ENCODE measurements at regions not wholly inside any gene's neighbourhood (a gene's known extent, or its start where the extent isn't known, plus 50 kb on each side); places are given as distances from the start of the nearest gene placed in this dataset.

- peaks cover 8% of the 10 kb centered on the region for H3K4me1 ChIP-seq (ENCODE audit: low read depth, poor library complexity, severe bottlenecking)
- H4K20me1 ChIP-seq (ENCODE audit: insufficient read depth): no peaks in the 10 kb centered on the region
- no peaks in the 10 kb centered on the region for H3K36me3 ChIP-seq (ENCODE audit: insufficient read depth)
- H2AFZ ChIP-seq (ENCODE audit: low read depth): no peak overlapping the region
- no peak for TF ChIP-seq CTCF (conservative IDR thresholded peaks at IDR 0.05; ENCODE audit: low read depth, low read length)
- H3K9ac ChIP-seq: no peak overlapping the region
- no peak overlapping the region for H3K27ac ChIP-seq
- H3K4me2 ChIP-seq: no peak overlapping the region
- no peaks in the 10 kb centered on the region for H3K27me3 ChIP-seq (ENCODE audit: insufficient read depth, low read depth)
- H3K79me2 ChIP-seq (ENCODE audit: insufficient read depth, low read depth): no peaks in the 10 kb centered on the region
- H3K4me3 ChIP-seq (IDR thresholded peaks at IDR 0.05; ENCODE audit: insufficient read depth, low read depth, low read length): no peak overlapping the region
These were observed 1449.2 kb downstream of the C4orf33 start for GRCh38 chr4:130545171-130545570.

DNA sequence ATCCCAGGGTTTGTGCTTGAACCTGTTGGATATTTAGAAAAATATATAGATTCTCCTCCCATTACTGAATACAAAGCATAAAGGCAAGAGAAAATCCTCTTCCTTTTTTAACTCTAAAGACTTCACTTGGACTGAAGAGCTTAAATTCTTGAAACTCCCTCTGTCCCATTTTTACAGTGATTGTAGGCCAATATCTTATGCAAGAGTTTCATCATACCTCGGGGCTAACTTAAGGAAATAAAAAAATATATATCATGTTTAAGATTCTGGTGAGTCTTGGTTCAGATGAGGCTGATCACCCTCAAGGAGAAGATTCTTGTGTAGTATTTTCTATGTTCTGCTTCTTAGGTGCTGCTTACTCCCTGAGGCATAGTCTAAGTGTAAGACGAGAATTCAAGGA lies 1449.6 kb downstream of the C4orf33 start:
- Histone ChIP-seq H3K9ac (no peak overlapping the region), H4K20me1 (ENCODE audit: insufficient read depth) (no peaks in the 10 kb centered on the region), H2AFZ (ENCODE audit: low read depth) (no peak overlapping the region), H3K4me3 (IDR thresholded peaks at IDR 0.05; ENCODE audit: insufficient read depth, low read depth, low read length) (no peak overlapping the region), H3K79me2 (ENCODE audit: insufficient read depth, low read depth) (no peaks in the 10 kb centered on the region), H3K27me3 (ENCODE audit: insufficient read depth, low read depth) (no peaks in the 10 kb centered on the region), H3K27ac (no peak overlapping the region), H3K4me2 (no peak overlapping the region), H3K4me1 (ENCODE audit: low read depth, poor library complexity, severe bottlenecking) (peaks cover 8% of the 10 kb centered on the region), H3K36me3 (ENCODE audit: insufficient read depth) (no peaks in the 10 kb centered on the region)
- no peak for TF ChIP-seq CTCF (conservative IDR thresholded peaks at IDR 0.05; ENCODE audit: low read depth, low read length)

- Histone ChIP-seq H3K79me2 (ENCODE audit: insufficient read depth, low read depth) (no peaks in the 10 kb centered on the region), H3K4me1 (ENCODE audit: low read depth, poor library complexity, severe bottlenecking) (no peaks in the 10 kb centered on the region), H3K4me2 (no peak overlapping the region), H3K27me3 (ENCODE audit: insufficient read depth, low read depth) (no peaks in the 10 kb centered on the region), H3K36me3 (ENCODE audit: insufficient read depth) (no peaks in the 10 kb centered on the region), H4K20me1 (ENCODE audit: insufficient read depth) (no peaks in the 10 kb centered on the region), H3K4me3 (IDR thresholded peaks at IDR 0.05; ENCODE audit: insufficient read depth, low read depth, low read length) (no peak overlapping the region), H3K27ac (no peak overlapping the region), H3K9ac (no peak overlapping the region), H2AFZ (ENCODE audit: low read depth) (no peak overlapping the region)
- no peak for TF ChIP-seq CTCF (conservative IDR thresholded peaks at IDR 0.05; ENCODE audit: low read depth, low read length)
These were observed 1463.3 kb downstream of the C4orf33 start for GRCh38 chr4:130559268-130559667.

DNA sequence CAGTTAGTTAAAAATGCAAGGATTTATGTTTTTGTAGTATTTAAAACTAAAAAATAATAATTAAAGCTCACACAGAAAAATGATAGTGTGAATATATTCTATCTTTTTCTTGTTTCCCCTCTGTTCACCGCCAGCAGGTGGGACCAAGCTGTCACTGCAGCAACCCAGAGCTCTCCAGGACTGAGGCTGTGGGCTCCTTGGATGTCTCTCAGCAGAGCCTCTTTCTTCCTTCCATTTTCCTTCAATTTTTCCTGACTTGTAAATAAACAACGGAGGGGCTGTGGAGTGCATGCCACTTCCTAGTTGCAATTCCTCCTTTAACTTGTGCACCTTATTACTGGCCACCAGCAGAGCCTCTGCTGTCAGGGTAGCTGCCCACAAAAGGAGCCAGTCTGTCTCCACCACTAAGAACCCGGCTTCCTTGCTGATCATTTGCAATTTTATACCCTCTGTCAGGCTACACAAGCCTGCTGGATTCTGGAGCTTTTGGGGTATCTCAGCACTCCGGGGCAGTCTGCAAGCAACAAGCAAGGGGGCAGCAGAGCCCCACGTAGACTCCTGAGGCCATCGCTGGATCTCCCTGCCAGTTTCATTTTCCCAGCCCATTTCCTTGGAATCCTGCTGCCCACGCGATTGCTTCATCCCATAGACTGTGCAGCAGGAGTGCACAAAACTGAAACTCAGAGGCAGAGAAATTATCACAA lies 1467.4 kb downstream of the C4orf33 start:
- Histone ChIP-seq H3K4me1 (ENCODE audit: low read depth, poor library complexity, severe bottlenecking) (no peaks in the 10 kb centered on the region), H2AFZ (ENCODE audit: low read depth) (peak overlapping the region; percentile 53; the same call in 1 of the 2 replicates), H3K9ac (no peak overlapping the region), H3K27me3 (ENCODE audit: insufficient read depth, low read depth) (no peaks in the 10 kb centered on the region), H3K79me2 (ENCODE audit: insufficient read depth, low read depth) (no peaks in the 10 kb centered on the region), H3K4me2 (no peak overlapping the region), H3K27ac (no peak overlapping the region), H3K36me3 (ENCODE audit: insufficient read depth) (no peaks in the 10 kb centered on the region), H3K4me3 (IDR thresholded peaks at IDR 0.05; ENCODE audit: insufficient read depth, low read depth, low read length) (no peak overlapping the region), H4K20me1 (ENCODE audit: insufficient read depth) (no peaks in the 10 kb centered on the region)
- peak; percentile 39; the same call in 1 of the 2 replicates for TF ChIP-seq CTCF (conservative IDR thresholded peaks at IDR 0.05; ENCODE audit: low read depth, low read length)

Data from KMS-11 (cell line).